Breast epithelium (tissue), 4 donors: ENCODE measurements at regions not wholly inside any gene's neighbourhood (a gene's known extent, or its start where the extent isn't known, plus 50 kb on each side); places are given as distances from the start of the nearest gene placed in this dataset.

Experiments used
- DNase-seq, 2 donors: peaks; one replicate each; pipeline ENCODE4 v3.0.0-alpha.2; 2019; ENCODE audit warnings: low spot score in 2 of 2
- H3K27ac ChIP-seq, 2 donors: fragments of 200-600 bp; sonication (generic) in 1 of 2; one replicate each; pipeline ENCODE4 v1.5.1; 2016 to 2019; ENCODE audit warnings: mild to moderate bottlenecking in 1 of 2
- H3K27me3 ChIP-seq, 2 donors: fragments of 200-600 bp; sonication (generic) in 1 of 2; one replicate each; pipeline versions ENCODE4 v1.5.1 to v1.6.0; 2017 to 2019; ENCODE audit warnings: control low read depth in 1 of 2, mild to moderate bottlenecking in 1 of 2
- H3K36me3 ChIP-seq: fragments of 200-600 bp; one replicate; pipeline ENCODE4 v1.5.1; 2019
- H3K4me1 ChIP-seq, 2 donors: fragments of 200-600 bp; sonication (generic); one replicate each; pipeline ENCODE4 v1.5.1; 2016 to 2019; ENCODE audit warnings: control low read depth in 1 of 2
- H3K4me3 ChIP-seq, 3 donors: fragments of 200-600 bp; sonication (generic); 1 replicate in 2 of 3; 2 replicates in 1 of 3; pipeline ENCODE4 v1.5.1; 2016 to 2019; ENCODE audit warnings: mild to moderate bottlenecking in 3 of 3, moderate library complexity in 2 of 3
- H3K9me3 ChIP-seq, 2 donors: fragments of 200-600 bp; sonication (generic) in 1 of 2; one replicate each; pipeline ENCODE4 v1.5.1; 2016 to 2019; ENCODE audit warnings: control low read depth in 1 of 2
- CTCF ChIP-seq, 3 donors: fragments of 450-650 bp; IDR thresholded peaks; one replicate each; pipeline ENCODE4 v1.5.1; 2016 to 2017; ENCODE audit warnings: antibody characterized with exemption in 3 of 3, mild to moderate bottlenecking in 3 of 3, moderate library complexity in 3 of 3
- POLR2A ChIP-seq: fragments of 450-650 bp; IDR thresholded peaks from one replicate; pipeline ENCODE4 v1.6.1; 2016; ENCODE audit warnings: antibody characterized with exemption, mild to moderate bottlenecking, moderate library complexity
- POLR2AphosphoS5 ChIP-seq, 3 donors: sonication (generic); formaldehyde crosslinking; IDR thresholded peaks; one replicate each; pipeline ENCODE4 v1.6.1; 2017; ENCODE audit warnings: antibody characterized with exemption in 3 of 3
- intact Hi-C: fragments of 100-400 bp; cut with DNase I; formaldehyde crosslinking; loops from one replicate; pipeline ENCODE4 v1.15.1; 2023; ENCODE audit warnings: low total_unique reads

GRCh38 chr3:168396861-168397260 is 301.1 kb upstream of the GOLIM4 start:
- Histone ChIP-seq H3K4me1 (no peaks in the 10 kb centered on the region), H3K4me3 (no peak overlapping the region), H3K27ac (no peak overlapping the region), H3K27me3 (no peaks in the 10 kb centered on the region), H3K36me3 (no peaks in the 10 kb centered on the region), H3K9me3 (no peaks in the 10 kb centered on the region)
- no peak for TF ChIP-seq CTCF (IDR thresholded peaks at IDR 0.05)
- no peak for TF ChIP-seq POLR2AphosphoS5 (IDR thresholded peaks at IDR 0.05)
- TF ChIP-seq POLR2A: no peak
- intact Hi-C loops: no loop called here
- no peak for DNase-seq

DNA sequence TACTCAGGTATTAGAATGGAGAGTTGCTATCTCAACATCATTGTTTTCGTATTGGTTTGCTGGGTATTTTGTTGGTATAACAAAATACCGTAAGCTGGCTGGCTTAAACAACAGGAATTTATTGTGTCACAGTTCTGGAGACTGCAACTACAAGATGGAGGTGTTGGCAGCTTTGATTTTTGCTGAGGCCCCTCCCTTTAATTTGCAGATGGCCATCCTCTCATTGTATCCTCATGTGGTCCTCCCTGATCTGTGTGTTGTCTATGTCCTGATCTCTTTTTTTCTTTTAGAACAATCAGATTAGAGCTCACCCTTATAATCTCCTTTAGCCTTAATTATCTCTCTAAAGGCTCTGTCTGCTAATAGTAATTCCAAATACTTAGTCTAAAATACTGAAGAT is 299.8 kb upstream of the GOLIM4 start:
- H3K4me1 ChIP-seq: no peaks in the 10 kb centered on the region
- no peak overlapping the region for H3K4me3 ChIP-seq
- H3K36me3 ChIP-seq: no peaks in the 10 kb centered on the region
- H3K27ac ChIP-seq: no peak overlapping the region
- H3K27me3 ChIP-seq: no peaks in the 10 kb centered on the region
- DNase-seq: no peak
- no peaks in the 10 kb centered on the region for H3K9me3 ChIP-seq
- TF ChIP-seq CTCF (IDR thresholded peaks at IDR 0.05): no peak
- no peak for TF ChIP-seq POLR2AphosphoS5 (IDR thresholded peaks at IDR 0.05)
- TF ChIP-seq POLR2A: no peak
- intact Hi-C loops: no loop called here

- no peak overlapping the region for H3K4me3 ChIP-seq
- no peaks in the 10 kb centered on the region for H3K27me3 ChIP-seq
- intact Hi-C loops: no loop called here
- H3K4me1 ChIP-seq: no peaks in the 10 kb centered on the region
- DNase-seq: no peak
- TF ChIP-seq POLR2AphosphoS5 (IDR thresholded peaks at IDR 0.05) (no peak), CTCF (IDR thresholded peaks at IDR 0.05) (no peak), POLR2A (no peak)
- H3K9me3 ChIP-seq: no peaks in the 10 kb centered on the region
- H3K36me3 ChIP-seq: no peaks in the 10 kb centered on the region
- no peak overlapping the region for H3K27ac ChIP-seq
Measured at GRCh38 chr3:168394439-168394838, 298.7 kb upstream of the GOLIM4 start.

DNA sequence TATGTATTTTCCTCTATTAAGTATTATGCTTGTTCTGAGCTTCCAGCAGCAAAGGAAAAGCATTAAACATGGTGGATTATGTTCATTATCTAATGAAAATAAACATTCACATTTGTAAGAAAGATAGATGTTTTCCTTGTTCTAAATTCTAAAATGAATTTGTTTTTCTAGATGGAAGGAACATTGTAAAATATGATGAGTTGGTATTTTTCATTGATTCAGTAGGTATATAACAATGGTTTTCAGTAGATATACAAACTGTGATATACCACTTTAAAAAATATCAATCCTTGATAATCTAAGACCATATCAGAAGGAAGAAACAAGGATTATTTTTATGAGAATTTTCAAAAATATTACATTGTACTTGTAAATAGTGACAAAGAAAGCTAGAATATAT is 290.6 kb upstream of the GOLIM4 start:
- H3K36me3 ChIP-seq: no peaks in the 10 kb centered on the region
- DNase-seq: no peak
- no peaks in the 10 kb centered on the region for H3K27me3 ChIP-seq
- H3K4me1 ChIP-seq: no peaks in the 10 kb centered on the region
- TF ChIP-seq POLR2A (no peak), CTCF (IDR thresholded peaks at IDR 0.05) (no peak), POLR2AphosphoS5 (IDR thresholded peaks at IDR 0.05) (no peak)
- H3K4me3 ChIP-seq: no peak overlapping the region
- intact Hi-C loops: no loop called here
- H3K27ac ChIP-seq: no peak overlapping the region
- H3K9me3 ChIP-seq: peaks cover 0 to 6% of the 10 kb centered on the region in 2 donors

GRCh38 chr3:168384990-168385389 is 289.3 kb upstream of the GOLIM4 start:
- peaks cover 0 to 6% of the 10 kb centered on the region in 2 donors for H3K9me3 ChIP-seq
- no peak for TF ChIP-seq POLR2AphosphoS5 (IDR thresholded peaks at IDR 0.05)
- TF ChIP-seq POLR2A: no peak
- no peak for TF ChIP-seq CTCF (IDR thresholded peaks at IDR 0.05)
- DNase-seq: no peak
- no peak overlapping the region for H3K4me3 ChIP-seq
- intact Hi-C loops: loop anchor here (2.0 kb wide), 1 partner anchor 48 kb away; no protein-coding TSS in a partner anchor
- H3K27ac ChIP-seq: no peak overlapping the region
- no peaks in the 10 kb centered on the region for H3K27me3 ChIP-seq
- H3K36me3 ChIP-seq: no peaks in the 10 kb centered on the region
- H3K4me1 ChIP-seq: no peaks in the 10 kb centered on the region
